GM21717 (cell line): ENCODE measurements at regions not wholly inside any gene's neighbourhood (a gene's known extent, or its start where the extent isn't known, plus 50 kb on each side); places are given as distances from the start of the nearest gene placed in this dataset.
A peak's percentile ranks its signal among the peaks of the same experiment; 100 is the strongest.

Source experiments
- ATAC-seq: cut with Tn5 transposase; IDR thresholded peaks from one replicate; pipeline ENCODE4 v1.9.1; 2021; ENCODE audit warnings: mild to moderate bottlenecking, moderate library complexity; ENCODE audit not compliant: unreplicated experiment

DNA sequence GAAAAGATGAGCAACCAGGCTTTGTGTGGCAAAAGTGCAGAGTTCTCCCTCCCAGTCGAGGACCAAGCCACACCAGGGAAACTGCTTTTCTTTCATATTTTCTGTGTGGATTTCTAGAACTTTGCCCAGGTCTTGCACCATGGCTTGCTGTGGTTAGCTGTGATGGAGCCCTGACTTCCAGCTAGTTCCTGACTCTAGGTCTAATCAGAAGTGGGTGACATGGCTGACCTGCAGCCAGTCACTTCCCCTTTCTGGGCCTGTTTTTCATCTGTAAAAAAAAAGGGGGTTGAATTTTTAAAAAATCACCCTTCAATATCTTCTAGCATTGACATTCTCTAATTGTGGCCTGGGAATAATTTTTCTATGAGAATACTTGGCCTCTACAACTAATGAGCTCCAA is 491.2 kb upstream of the USP24 start:
- no peak for ATAC-seq

DNA sequence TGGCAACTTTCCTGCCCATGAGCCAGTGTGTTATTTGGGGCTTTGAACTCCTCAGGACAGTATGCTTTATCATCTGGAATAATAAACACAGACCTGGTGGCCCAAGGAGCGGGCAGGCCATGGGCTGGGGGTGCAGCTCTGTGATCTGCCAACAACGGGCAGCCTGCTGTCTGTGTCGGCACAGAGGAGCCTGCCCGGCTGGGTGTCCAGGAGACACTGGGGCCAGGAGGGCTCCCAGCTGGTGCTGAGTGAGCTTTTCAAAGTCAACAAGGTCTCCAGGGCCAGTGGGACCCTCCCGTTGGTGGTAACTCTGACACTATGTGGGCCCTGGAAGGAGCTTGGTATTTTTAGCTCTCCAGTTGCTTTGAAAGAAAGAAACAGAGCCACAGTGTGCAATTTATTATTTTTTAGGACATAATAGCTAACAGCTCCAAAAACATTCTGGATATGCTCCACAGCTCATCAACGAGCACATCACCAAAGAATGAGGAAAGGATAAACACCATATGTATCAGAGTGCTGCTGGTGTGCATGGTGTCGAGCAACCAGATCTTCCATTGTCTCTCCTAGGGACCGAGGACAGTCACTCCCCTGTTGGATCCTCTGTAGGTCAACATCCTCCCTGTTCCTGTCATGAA is 488.7 kb upstream of the USP24 start:
- ATAC-seq, result no peak

DNA sequence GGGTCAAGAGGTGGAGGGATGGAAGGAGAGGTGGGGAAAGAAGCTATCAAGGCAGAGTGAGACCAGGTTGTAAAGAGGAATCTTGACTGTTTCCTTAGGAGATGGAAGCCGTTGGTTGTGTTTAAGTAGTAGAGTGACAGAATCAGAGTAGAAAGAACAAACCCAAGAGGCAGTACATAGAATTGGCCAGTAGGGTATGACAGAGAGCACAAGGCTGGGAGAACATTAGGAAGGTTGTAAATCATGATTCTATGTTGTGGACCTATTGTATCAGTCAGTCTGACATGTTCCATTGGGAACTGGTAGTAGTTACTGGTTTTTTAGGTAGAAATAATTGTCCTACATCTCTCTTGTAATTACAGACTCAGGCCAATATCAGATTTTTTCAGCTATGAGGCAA is 486.9 kb upstream of the USP24 start:
- ATAC-seq, result peak; percentile 82

DNA sequence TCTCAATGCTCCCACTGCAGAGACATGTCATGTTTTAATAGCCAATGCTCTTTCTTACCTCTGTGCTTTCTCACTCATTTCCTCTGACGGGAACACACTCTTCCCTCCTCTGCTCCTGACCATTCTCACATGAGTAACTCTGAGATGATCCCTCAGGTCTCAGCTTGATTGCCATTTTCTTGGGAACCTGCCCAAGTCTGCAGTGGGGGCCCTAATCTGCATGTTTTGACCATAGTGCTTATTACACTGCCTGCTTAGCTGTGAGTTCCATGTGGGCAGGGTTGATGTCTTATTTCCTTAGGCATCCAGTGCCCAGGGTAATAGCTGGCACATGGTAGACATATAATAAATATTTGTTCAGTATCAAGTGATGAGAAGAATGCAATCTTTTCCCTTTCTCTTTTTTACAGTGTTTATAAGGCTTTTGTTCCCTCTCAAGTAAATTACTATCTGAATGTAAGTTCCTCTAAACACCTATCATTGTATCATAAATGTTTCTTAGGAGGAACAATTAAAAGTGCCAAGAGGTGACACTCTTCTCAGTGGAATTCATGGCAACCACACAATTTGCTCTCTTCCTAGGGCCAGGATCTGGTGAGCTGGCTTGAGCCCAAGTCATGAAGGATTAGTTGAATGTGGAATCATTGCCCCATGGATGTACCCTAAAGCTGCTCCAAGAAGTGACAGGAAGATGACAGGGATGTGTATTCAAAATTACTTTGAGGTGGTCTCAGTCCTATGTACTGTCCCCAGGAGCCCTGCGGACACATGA is 485.4 kb upstream of the USP24 start:
- ATAC-seq, result no peak

DNA sequence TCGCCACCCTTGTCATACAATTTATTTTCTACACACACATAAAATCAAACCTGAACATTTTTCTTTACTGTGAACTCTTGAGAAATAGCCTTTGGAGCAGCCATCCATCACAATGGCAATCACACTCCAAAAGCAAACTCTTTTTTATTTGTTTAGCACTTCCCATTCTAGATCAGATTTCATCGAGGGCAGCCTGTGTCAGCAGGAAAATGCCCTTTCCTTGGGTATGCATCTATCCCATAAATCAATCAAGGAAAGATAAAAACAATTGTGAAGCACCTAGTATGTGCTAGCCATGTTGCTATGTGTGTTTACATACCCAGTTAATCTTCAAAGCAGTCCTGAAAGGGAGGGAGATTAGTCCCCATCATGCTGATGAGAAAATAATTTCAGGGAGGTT is 484.1 kb upstream of the USP24 start:
- ATAC-seq, result no peak

DNA sequence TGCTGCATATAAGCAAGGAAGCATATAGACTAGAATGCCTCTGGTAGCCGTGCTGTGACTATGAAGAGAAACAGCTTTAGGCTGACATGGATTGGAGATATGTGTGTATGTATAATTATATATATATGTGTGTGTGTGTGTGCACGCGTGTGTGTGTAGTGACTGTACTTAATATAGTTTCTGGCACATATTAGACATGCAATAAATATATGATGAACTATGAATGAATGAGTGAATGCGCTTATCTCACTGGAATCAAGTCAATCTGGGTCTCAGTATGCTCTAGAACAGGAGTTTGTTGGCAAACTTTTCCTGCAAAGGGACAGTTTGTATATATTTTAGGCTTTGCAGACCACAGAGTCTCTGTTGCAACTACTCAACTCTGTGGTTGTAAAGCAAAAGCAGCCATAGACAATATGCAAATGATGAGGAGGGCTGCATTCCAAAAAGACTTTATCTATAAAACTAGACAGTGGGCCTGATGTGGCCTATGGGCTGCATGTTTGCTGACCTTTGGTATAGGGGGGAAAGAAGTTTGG is 482.9 kb upstream of the USP24 start:
- ATAC-seq, result no peak

DNA sequence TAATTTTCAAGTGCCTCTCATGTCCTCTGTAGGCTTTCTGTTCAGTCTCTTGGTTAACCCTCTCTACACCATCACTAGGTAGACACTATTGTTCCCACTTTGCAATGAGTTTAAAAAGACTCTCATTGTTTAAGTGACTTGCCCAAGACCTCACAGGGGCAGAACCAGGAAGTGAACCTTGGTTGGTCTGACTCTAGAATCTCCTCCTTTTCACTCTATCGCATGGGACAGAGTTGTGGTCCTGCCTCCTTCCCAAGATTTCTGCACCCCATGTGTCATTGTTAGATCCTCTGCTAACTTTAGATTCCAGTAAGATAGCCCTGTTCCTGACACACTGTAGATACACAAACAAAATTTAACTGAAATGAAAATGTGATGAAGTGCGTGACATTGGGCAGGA is 481.7 kb upstream of the USP24 start:
- no peak for ATAC-seq

DNA sequence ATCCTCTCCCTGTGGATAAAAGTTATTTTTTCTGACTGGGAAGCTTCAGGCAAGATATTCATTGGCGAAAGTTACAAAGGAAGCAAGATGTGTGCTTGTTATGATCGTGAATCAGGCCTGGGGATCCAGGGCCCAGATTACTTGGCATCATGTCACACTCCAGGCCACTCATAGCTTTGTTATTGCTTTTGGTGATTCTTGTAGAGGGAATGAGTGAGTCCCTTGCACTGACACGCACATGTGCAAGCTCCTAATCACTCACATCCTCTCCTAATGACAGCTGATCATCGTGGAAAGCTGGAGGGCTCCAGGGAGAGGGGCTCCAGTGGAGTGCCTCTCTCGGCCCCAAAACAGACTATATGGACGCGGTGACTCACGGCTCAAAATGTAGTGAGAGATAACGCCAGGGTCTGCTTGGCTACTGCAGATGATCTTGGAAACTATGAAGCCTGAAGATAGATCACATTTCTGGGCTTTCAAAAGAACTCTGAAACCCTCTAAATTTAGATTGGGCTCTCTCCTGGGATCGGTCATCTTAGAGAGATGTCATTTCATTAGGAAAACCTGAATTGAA is 481.1 kb upstream of the USP24 start:
- no peak for ATAC-seq

DNA sequence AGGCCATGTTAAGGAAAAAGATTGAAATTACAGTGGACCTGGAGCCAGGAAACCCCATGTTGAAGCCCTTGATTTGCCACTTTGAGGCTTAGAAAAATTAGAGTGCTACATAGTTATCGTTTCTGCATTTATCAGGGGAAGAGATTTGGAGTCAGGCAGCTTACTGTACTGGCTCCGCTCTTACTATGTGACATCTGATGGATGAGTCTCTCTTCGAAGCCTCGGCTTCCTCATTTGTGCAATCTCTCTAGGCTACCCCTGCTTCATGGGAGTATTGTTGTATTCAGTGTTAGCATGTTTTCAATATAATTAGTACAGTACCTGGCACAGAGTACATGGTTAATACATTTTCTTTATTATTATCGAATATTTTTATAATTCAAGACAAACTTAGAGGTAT is 480.4 kb upstream of the USP24 start:
- no peak for ATAC-seq

DNA sequence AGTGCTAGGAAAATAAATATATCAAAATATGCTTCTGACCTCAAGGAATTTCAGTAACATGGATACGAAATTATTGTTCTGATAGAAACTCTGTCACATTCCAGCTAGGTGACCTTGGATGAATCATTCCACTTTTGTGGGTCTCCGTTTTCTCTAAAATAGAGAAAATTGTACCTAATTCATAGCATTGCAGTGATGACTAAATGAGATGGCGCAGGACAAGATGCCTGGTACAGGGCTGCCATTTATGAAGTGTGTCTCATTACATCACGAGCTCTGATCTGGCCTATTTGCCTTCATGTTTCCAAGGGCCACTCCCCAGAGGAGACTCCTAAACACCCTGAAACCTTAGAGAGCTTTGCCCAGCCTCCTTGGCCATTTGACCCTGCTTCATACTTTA is 480.0 kb upstream of the USP24 start:
- ATAC-seq, result no peak

DNA sequence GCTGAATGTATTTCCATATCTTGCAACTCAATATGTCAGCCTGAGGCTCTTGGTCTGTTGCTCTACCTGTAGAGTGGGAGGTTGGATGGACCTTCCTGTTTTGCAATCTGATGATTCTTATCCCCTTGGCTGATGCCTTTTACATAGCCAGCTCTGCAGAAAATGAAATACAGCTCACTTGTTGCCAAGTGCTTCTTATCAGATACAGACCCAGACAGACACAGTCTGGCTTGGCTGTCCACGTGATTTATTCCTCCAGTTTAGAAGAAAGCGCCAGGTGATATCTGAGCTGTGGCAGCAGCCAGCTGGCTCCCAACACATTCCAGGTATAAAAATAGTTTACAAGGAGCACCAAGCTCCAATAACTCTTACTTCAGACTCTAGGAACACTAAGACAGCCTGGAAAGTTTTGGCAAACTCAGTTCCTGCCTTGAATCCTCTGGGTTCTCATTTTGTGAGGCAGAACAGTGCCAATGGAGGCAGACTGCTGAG is 479.2 kb upstream of the USP24 start:
- no peak for ATAC-seq

DNA sequence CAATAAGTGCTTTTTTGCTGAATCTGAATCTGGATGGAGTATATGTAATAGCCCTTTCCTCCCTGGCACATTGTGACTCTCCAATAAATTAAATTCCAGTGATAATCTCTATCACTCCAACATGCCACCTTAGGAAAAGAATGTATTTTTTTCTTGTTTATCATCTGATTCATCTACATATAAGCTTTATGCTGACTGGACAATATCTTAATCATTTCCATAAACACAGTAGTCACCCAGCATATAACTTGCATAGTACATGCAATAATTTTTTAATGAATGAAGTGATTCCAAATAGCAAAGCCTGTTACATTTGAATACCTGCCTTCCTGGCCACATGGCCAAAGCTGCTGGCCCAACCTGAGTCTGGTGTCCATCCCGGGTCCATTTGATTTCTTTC is 477.6 kb upstream of the USP24 start:
- no peak for ATAC-seq

DNA sequence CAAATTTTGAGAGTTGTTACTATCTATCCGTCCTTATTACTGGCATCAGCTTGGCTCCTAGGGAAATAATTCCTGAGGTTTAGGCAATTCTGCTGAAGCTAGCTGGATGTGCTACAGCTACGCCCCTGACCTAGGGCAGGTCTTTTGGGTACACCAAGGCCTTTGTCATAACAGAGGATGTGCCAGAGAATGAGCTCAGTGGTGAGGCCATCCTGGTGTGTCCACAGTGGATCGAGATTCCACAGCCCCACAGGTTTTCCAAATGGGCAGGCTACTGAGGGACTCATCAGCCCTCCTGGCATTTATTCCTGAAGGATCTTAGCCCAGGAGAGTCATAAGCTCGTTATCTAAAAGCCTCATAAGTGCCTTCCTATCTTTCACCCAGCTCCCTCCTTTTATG is 475.2 kb upstream of the USP24 start:
- no peak for ATAC-seq

DNA sequence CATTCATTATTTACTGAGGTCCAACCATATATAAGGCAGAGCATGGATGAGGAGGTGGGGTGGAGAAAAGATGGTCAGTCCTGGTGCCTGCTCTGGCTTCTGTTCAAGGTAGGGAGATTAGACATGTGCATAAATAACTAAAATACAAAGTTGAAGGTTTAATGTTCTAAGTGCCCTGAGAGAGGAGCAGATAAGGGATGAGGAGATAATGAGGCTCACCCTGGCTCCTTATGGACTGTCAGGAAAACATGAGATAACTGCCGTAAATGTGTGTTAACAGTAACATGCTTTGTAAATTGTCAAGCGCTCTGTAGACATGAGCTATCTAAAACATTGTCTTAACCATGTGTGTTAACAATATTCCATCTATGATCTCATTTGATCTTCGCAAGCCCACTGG is 474.6 kb upstream of the USP24 start:
- ATAC-seq, result no peak

DNA sequence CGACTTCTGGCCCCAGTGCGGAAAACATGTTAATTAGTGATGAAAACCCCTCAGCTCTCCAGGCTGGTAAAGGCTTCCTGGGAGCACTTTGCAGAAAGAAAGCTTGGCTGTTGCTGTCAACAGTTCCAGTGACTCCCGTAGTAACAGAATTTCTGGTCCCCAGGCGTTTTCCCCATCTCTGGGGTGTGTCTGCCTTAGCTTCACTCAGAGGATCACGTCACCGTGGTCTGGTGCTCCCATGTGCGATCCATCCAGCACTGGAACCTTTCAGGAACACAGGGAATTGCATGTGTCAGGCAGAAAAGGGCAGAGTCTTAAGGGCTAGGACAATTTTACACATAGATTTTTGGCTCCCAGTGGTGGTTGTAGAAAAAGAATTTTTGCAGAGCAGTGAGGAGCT is 470.4 kb upstream of the USP24 start:
- no peak for ATAC-seq

DNA sequence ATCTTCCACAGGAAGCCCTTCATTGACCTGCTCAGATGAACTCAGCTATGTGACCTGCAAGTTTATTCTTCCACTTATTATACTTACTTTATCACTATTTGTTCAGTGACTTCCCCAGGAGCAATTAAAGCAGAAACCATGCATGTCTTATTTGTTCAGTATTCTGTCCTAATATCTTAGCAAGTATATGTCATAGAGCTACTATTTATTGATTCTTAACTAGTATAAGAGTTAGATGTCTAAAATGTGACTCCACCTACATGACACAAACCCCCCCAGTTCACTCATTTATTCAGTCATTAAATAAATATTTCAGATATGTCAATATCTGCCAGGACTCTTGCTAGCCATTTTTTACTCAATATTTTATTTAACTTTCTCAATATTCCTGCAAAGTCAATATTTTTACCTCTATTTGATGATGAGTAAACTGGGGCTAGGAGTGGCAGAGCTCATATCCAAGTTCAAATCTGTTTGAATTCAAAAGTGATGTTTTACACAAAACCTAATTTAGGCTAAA is 469.0 kb upstream of the USP24 start:
- no peak for ATAC-seq

DNA sequence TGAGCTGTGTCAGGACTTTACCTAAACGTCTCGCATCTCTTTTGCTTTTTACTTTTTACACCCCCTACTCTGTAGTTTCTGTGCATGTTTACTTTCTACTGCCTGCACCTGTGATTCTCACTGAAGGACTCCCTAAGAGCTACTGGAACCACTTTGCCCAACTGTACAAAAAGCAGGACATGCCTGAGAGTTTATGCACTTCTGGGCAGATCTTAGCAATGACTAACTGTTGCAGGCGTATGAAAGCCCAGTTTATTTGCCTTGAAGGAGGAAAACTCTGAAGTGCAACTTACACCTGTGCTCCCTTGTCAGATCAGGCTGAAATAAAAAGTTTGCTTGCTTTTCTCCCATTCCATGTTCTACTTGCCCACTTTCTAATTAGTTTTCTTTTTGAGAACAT is 467.0 kb upstream of the USP24 start:
- no peak for ATAC-seq

DNA sequence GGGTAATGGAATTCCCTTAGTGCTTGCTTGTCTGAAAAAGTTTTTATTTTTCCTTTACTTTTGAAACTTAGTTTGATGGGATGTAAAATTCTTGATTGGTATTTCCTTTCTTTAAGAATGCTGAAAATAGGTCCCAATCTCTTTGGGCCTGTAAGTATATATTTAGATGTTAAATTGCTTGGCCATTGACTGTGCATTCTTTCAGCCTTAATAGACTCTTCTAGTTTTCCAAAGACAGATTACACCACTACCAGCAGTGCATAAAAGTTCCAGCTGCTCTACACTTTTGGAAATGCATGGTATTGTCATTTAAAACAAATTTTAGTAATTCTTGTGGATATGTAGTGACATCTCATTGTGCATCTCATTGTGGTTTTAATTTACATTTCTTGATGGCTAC is 464.8 kb upstream of the USP24 start:
- ATAC-seq, result no peak

DNA sequence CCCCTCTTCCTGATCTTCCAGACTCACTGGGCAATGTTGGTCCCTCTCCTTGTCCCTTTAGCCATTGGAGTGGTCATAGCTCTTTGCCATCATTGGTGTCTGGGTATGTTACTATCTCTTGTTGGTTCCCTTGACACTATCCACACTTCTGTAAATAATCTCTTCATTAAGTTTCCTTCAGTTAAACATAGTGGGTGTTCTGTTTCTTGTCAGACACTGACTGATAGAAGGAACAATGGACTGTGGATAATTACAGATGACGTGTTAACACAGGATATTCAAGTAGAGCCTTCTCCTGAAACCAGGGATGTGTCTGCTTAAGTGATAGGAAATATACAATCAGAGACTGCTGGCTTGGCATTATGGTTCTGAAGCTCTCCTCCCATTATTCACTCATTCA is 458.3 kb upstream of the USP24 start:
- no peak for ATAC-seq

DNA sequence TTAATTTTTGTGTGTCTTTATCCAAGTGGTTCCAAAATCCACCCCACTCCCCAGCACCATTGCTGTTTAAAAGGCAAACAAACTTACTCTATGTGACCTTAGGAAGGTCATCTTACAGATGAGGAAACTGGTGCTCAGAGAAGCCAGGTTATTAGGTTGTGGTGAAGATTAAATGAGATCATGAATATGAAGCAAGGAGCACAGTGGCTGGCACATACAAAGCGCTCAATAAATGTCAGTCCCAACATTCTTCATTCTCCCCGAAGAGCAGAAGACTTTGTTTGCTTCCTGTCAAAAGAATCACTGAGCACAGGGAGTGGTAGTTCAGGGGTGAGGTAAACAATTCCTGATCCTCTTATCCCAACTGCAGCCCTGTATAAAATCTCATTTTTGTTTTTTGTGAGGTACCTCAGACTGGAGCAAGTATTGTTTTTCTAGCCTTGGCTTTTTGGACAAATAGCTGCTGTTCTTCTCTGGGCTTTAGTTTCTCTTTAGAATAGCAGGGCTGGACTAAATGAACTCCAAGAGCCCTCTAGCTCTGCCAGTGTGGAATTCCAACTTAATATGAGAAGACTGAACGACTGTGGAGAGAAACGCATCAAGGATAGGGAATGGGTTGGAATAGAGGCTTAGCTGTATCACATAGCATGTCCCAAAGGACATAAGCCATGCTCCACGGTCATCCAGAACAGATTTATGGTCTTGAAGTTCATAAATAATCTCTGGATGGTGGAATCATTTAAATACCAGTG is 455.3 kb upstream of the USP24 start:
- no peak for ATAC-seq

DNA sequence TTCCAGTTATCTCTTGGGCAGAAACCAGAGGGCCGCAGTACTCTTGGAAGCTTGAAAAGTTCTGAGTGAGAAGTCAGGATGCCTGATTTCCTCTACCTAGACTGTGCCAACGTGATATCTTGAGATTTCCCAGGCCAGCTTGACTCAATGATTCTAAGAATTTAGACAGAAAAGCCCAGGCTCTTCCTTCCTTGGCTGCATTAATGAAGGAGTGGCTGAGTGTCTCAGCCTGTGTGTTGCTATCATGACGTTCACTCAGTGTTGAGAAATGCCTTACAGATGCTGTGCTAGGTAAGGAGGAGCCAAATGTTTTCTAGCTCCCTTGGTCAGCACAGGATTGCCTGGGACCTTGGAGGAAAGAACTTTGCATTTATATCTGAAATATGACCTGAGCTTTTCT is 454.1 kb upstream of the USP24 start:
- ATAC-seq, result no peak
